Karpas-422 (cell line): ENCODE measurements at regions not wholly inside any gene's neighbourhood (a gene's known extent, or its start where the extent isn't known, plus 50 kb on each side); places are given as distances from the start of the nearest gene placed in this dataset.

ENCODE experiments used
- DNase-seq: peaks from one replicate; pipeline ENCODE4 v3.0.0-alpha.2; 2015
- H2AFZ ChIP-seq: fragments of 200-600 bp; sonication (generic); 2 replicates; pipeline ENCODE4 v1.6.1; 2014; ENCODE audit warnings: antibody characterized with exemption, low read length, mixed read lengths
- H3K27ac ChIP-seq: fragments of 200-600 bp; sonication (generic); 2 replicates; pipeline ENCODE4 v1.5.1; 2014; ENCODE audit warnings: mild to moderate bottlenecking, low read length, moderate library complexity
- H3K27me3 ChIP-seq: fragments of 200-600 bp; sonication (generic); 2 replicates; pipeline ENCODE4 v1.6.1; 2014; ENCODE audit warnings: low read length, mixed read lengths
- H3K36me3 ChIP-seq: fragments of 200-600 bp; sonication (generic); 2 replicates; pipeline ENCODE4 v1.6.1; 2014; ENCODE audit warnings: low read length, mixed read lengths; ENCODE audit not compliant: insufficient read depth
- H3K4me1 ChIP-seq: fragments of 200-600 bp; sonication (generic); 2 replicates; pipeline ENCODE4 v1.6.1; 2014; ENCODE audit warnings: mild to moderate bottlenecking, low read length, mixed read lengths
- H3K4me2 ChIP-seq: fragments of 200-600 bp; sonication (generic); 2 replicates; pipeline ENCODE4 v1.6.1; 2014; ENCODE audit warnings: low read length, low read depth, mild to moderate bottlenecking; ENCODE audit not compliant: poor library complexity, severe bottlenecking
- H3K4me3 ChIP-seq: fragments of 200-600 bp; sonication (generic); 2 replicates; pipeline ENCODE4 v1.5.1; 2014; ENCODE audit warnings: mild to moderate bottlenecking, antibody characterized with exemption, low read length, mixed read lengths
- H3K79me2 ChIP-seq: fragments of 200-600 bp; sonication (generic); 2 replicates; pipeline ENCODE4 v1.6.1; 2014; ENCODE audit warnings: mild to moderate bottlenecking, low read length, mixed read lengths
- H3K9ac ChIP-seq: fragments of 200-600 bp; sonication (generic); 2 replicates; pipeline ENCODE4 v1.6.0; 2014; ENCODE audit warnings: low read length
- H3K9me2 ChIP-seq: fragments of 200-600 bp; sonication (generic), shearing (Covaris generic); replicated peaks from 2 replicates; pipeline ENCODE4 v1.6.0; 2014; ENCODE audit warnings: mild to moderate bottlenecking, low read length, moderate library complexity; ENCODE audit not compliant: insufficient read depth
- H3K9me3 ChIP-seq: fragments of 300-700, 200-600 bp; sonication (generic); 2 replicates; pipeline ENCODE4 v1.6.1; 2014; ENCODE audit warnings: low read length, mixed read lengths
- H4K20me1 ChIP-seq: fragments of 200-600 bp; sonication (generic); 2 replicates; pipeline ENCODE4 v1.6.1; 2014; ENCODE audit warnings: mild to moderate bottlenecking, antibody characterized with exemption, low read length, low read depth; ENCODE audit not compliant: insufficient read depth

DNA sequence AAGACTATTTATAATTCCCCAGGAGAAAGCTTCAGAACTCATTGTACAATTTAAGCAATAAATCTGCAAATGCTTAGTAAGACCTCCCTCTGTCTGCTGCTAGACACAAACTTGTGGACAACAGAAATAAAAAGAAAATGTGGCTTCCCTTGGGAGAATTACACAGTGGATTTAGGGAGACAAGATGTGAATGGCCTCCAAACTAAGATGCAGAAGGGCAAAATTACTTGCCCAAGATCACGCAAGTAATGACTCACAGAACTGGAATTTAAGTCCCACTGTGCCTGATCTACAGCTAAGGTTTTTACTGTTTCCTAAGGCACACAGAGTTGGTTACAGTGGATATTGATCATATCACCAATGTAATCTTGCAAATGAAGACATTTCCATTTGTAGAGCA is 947.0 kb downstream of the NLGN4Y start:
- DNase-seq: no peak
- Histone ChIP-seq H2AFZ (no peak overlapping the region), H3K9me3 (no peaks in the 10 kb centered on the region), H3K4me3 (no peak overlapping the region), H3K4me1 (no peaks in the 10 kb centered on the region), H3K36me3 (no peaks in the 10 kb centered on the region), H3K9ac (no peak overlapping the region), H3K27ac (no peak overlapping the region), H3K9me2 (no peaks in the 10 kb centered on the region), H3K4me2 (no peak overlapping the region), H3K79me2 (no peaks in the 10 kb centered on the region), H4K20me1 (no peaks in the 10 kb centered on the region), H3K27me3 (no peaks in the 10 kb centered on the region)

DNA sequence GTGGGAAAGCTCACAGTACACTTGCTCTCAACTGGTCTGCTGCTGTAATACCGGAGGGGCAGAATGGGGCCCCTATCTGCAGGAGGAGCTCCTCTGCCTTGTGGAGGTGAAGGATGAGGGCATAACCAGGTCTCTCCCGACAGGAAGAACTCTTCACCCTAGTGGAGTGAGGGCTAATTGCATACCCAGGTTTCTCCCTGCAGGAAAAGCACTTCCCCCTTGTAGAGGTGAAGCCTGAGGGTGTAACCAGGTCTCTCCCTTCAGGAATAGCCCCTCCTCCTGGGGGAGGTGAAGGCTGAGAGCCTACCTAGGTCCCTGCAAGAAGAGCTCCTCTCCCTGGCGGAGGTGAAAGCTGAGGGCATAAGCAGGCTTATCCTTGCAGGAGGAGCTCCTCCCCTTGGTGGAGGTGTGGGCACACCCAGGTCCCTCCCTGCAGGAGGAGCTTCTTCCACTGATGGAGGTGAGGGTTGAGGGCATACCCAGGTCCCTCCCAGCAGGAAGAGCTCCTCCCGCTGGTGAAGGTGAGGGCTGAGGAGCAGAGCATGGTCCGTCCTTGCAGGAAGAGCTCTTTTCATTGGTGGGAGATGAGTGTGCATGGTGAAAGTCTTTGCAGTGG is 954.1 kb downstream of the NLGN4Y start:
- H3K9me2 ChIP-seq: no peaks in the 10 kb centered on the region
- no peak overlapping the region for H3K4me3 ChIP-seq
- H4K20me1 ChIP-seq: no peaks in the 10 kb centered on the region
- no peak overlapping the region for H3K9ac ChIP-seq
- no peaks in the 10 kb centered on the region for H3K4me1 ChIP-seq
- no peak for DNase-seq
- no peak overlapping the region for H3K27ac ChIP-seq
- no peaks in the 10 kb centered on the region for H3K36me3 ChIP-seq
- H3K79me2 ChIP-seq: no peaks in the 10 kb centered on the region
- no peak overlapping the region for H3K4me2 ChIP-seq
- H2AFZ ChIP-seq: no peak overlapping the region
- no peaks in the 10 kb centered on the region for H3K9me3 ChIP-seq
- H3K27me3 ChIP-seq: no peaks in the 10 kb centered on the region

DNA sequence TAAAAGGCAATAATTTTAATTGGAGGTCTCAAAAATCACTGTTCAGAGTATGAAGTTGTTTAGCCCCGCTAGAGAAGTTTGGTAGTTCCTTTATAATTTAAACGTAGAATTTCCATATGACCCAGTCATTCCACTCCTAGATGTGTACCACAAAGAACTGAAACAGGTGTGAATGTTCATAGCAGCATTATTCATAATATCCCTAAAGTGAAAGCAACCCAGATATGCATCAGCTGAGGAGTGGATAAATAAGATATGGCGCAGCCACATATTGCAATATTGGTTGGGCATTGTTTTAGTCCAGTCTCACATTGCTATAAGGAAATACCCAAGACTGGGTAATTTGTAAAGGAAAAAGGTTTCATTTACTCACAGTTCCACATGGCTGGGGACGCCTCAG is 976.2 kb downstream of the NLGN4Y start:
- no peaks in the 10 kb centered on the region for H4K20me1 ChIP-seq
- H3K4me2 ChIP-seq: no peak overlapping the region
- no peak overlapping the region for H3K27ac ChIP-seq
- H3K4me3 ChIP-seq: no peak overlapping the region
- H2AFZ ChIP-seq: no peak overlapping the region
- no peak overlapping the region for H3K9ac ChIP-seq
- H3K9me3 ChIP-seq: no peaks in the 10 kb centered on the region
- no peaks in the 10 kb centered on the region for H3K4me1 ChIP-seq
- H3K9me2 ChIP-seq: no peaks in the 10 kb centered on the region
- H3K36me3 ChIP-seq: no peaks in the 10 kb centered on the region
- H3K79me2 ChIP-seq: no peaks in the 10 kb centered on the region
- no peak for DNase-seq
- H3K27me3 ChIP-seq: no peaks in the 10 kb centered on the region

DNA sequence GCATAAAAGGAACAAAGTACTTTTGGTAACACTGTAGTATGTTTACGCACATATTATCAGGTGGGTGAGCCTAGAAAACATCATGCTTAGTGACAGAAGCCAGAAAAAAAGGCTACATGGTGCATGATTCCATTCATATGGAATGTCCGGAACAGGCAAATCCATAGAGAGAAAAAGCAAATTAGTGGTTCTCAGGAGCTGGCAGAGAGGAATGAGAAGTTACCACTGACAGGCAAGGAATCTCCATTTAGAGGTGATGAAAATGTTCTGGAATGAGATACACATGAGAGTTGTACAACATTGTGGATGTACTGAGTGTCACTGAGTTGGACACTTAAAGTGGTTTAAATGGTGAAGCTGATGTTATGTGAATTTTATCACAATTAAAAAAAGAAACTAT is 976.9 kb downstream of the NLGN4Y start:
- Histone ChIP-seq H3K9me3 (no peaks in the 10 kb centered on the region), H3K9me2 (no peaks in the 10 kb centered on the region), H3K27ac (no peak overlapping the region), H3K27me3 (no peaks in the 10 kb centered on the region), H2AFZ (no peak overlapping the region), H3K36me3 (no peaks in the 10 kb centered on the region), H4K20me1 (no peaks in the 10 kb centered on the region), H3K4me2 (no peak overlapping the region), H3K4me3 (no peak overlapping the region), H3K9ac (no peak overlapping the region), H3K4me1 (no peaks in the 10 kb centered on the region), H3K79me2 (no peaks in the 10 kb centered on the region)
- no peak for DNase-seq

DNA sequence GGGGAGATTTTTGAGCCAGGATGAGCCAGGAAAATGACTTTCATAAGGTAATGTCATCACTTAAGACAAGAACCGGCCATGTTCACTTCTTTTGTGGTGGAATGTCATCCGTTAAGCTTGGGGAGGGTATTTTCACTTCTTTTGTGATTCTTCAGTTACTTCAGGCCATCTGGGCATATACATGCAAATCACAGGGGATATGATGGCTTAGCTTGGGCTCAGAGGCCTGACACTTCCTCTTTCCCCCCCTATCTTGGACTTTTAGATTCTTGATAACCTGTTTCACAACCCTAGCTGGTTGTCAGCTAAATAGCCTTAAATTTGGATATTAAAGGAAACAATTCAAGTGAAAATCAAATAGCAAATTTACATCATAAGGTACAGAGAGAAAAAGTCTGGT is 986.0 kb downstream of the NLGN4Y start:
- H3K4me3 ChIP-seq: no peak overlapping the region
- no peaks in the 10 kb centered on the region for H3K27me3 ChIP-seq
- no peaks in the 10 kb centered on the region for H3K9me3 ChIP-seq
- no peak overlapping the region for H3K9ac ChIP-seq
- no peak overlapping the region for H3K4me2 ChIP-seq
- no peaks in the 10 kb centered on the region for H3K4me1 ChIP-seq
- no peak overlapping the region for H2AFZ ChIP-seq
- no peaks in the 10 kb centered on the region for H3K36me3 ChIP-seq
- no peak overlapping the region for H3K27ac ChIP-seq
- no peaks in the 10 kb centered on the region for H3K79me2 ChIP-seq
- DNase-seq: no peak
- H3K9me2 ChIP-seq: no peaks in the 10 kb centered on the region
- H4K20me1 ChIP-seq: no peaks in the 10 kb centered on the region

DNA sequence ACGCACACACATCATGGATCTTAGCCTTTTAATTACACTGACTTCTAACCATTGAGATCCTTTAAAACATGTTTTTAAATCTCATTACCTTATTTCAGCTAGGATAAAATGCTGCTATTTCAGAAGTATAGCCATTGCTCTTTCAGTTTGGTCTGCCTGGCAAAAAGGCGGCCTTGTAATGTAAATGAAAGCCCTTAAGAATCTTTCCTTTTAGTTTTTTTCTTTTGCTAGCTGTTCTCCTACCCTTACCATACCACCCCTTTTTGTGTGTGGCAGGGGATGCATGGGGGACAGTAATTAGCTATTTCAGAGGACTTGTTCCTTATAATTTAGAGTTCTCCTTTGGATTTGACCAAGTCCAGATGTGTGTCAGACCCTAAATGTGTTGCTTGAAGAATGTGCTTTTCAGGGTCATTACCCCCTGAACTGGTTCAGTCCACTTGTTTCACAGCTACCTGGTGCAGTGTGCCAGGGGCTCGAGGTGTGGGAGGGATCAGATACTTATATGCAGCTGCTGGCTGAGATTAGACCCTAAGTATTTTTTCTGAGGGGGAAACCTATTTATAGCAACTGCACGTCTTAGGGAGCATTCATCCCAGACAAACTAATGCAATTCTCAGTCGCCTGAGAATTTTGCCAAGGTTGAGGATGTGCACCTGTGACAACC is 986.8 kb downstream of the NLGN4Y start:
- no peak overlapping the region for H2AFZ ChIP-seq
- H3K27ac ChIP-seq: no peak overlapping the region
- H3K9ac ChIP-seq: no peak overlapping the region
- DNase-seq: no peak
- no peak overlapping the region for H3K4me3 ChIP-seq
- no peaks in the 10 kb centered on the region for H4K20me1 ChIP-seq
- H3K27me3 ChIP-seq: no peaks in the 10 kb centered on the region
- no peaks in the 10 kb centered on the region for H3K9me2 ChIP-seq
- no peaks in the 10 kb centered on the region for H3K36me3 ChIP-seq
- no peaks in the 10 kb centered on the region for H3K79me2 ChIP-seq
- H3K4me1 ChIP-seq: no peaks in the 10 kb centered on the region
- H3K9me3 ChIP-seq: no peaks in the 10 kb centered on the region
- no peak overlapping the region for H3K4me2 ChIP-seq

DNA sequence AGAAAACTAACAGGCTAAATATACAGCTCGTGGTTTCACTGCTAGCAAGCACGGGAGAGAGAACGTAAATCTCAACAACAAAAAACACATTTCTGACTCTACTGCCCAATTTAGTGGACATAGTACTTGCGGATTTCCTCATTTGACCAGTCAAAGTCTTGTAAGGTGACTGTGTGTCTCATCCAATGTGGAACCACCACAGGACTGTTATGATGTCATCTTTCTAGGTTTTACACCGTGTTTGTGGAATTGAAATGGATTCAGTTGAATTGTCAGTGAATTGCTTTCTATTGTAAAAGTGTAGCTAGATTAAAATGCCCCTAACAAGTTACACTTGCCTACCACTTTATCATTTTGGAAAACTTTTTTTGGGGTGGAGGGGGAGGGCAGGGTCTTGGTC is 1010.8 kb downstream of the NLGN4Y start:
- H3K9ac ChIP-seq: no peak overlapping the region
- H3K4me3 ChIP-seq: no peak overlapping the region
- H3K27ac ChIP-seq: no peak overlapping the region
- H3K27me3 ChIP-seq: no peaks in the 10 kb centered on the region
- H3K9me3 ChIP-seq: no peaks in the 10 kb centered on the region
- no peaks in the 10 kb centered on the region for H3K4me1 ChIP-seq
- no peaks in the 10 kb centered on the region for H3K9me2 ChIP-seq
- H4K20me1 ChIP-seq: no peaks in the 10 kb centered on the region
- H3K4me2 ChIP-seq: no peak overlapping the region
- no peaks in the 10 kb centered on the region for H3K36me3 ChIP-seq
- no peak overlapping the region for H2AFZ ChIP-seq
- no peaks in the 10 kb centered on the region for H3K79me2 ChIP-seq
- DNase-seq: no peak

DNA sequence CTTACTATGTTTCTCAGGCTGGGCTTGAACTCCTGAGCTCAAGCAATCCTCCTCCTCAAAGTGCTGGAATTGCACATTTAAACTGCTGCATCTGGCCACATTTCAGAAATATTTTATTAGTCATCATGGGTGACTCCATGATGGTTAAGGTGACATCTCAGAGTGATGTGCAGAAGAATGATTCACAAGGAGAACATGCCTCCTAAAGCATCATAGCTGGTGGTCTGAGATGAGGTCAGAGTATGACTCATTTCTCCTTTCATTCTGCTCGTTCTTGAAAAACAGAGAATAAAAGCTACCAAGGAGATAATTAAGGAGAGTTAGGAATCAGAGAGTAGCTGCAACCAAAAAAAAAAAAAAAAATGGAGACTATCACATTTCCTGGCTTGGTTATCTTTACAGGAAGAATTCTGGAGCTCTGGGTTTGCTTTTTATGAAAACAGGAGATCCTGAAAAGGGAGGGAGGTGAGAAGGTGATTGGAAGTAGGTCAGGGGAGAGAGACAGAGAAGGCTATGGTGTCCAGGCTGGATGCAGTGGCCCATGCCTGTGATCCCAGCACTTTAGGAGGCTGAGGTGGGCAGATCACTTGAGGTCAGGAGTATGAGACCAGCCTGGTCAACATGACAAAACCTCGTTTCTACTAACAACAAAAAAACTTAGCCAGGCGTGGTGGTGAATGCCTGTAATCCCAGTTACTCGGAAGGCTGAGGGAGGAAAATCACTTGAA is 1011.6 kb downstream of the NLGN4Y start:
- no peaks in the 10 kb centered on the region for H4K20me1 ChIP-seq

More for the DNA sequence above, 1011.6 kb downstream of the NLGN4Y start:
- Histone ChIP-seq H3K4me3 (no peak overlapping the region), H3K27me3 (no peaks in the 10 kb centered on the region), H3K4me2 (no peak overlapping the region), H2AFZ (no peak overlapping the region), H3K9me2 (no peaks in the 10 kb centered on the region), H3K79me2 (no peaks in the 10 kb centered on the region), H3K9me3 (no peaks in the 10 kb centered on the region), H3K9ac (no peak overlapping the region), H3K27ac (no peak overlapping the region), H3K36me3 (no peaks in the 10 kb centered on the region), H3K4me1 (no peaks in the 10 kb centered on the region)
- DNase-seq: no peak
